IPS-20b (cell line): ENCODE measurements at regions not wholly inside any gene's neighbourhood (a gene's known extent, or its start where the extent isn't known, plus 50 kb on each side); places are given as distances from the start of the nearest gene placed in this dataset.

Source experiments
- H3K27ac ChIP-seq: one replicate; pipeline ENCODE4 v1.5.1; 2013; ENCODE audit warnings: low read length
- H3K27me3 ChIP-seq: 2 replicates; pipeline ENCODE4 v1.6.1; 2013; ENCODE audit warnings: mild to moderate bottlenecking, low read length, inconsistent platforms; ENCODE audit not compliant: insufficient read depth
- H3K36me3 ChIP-seq: 2 replicates; pipeline ENCODE4 v1.6.1; 2013; ENCODE audit warnings: low read depth, mild to moderate bottlenecking, inconsistent platforms, low read length, moderate library complexity; ENCODE audit not compliant: insufficient read depth
- H3K4me1 ChIP-seq: 2 replicates; pipeline ENCODE4 v1.6.1; 2013; ENCODE audit warnings: mild to moderate bottlenecking, control low read depth, inconsistent platforms, low read length, moderate library complexity; ENCODE audit not compliant: insufficient read depth
- H3K4me3 ChIP-seq: 2 replicates; pipeline ENCODE4 v1.5.1; 2013; ENCODE audit warnings: mild to moderate bottlenecking, low read length, inconsistent platforms
- H3K9ac ChIP-seq: 2 replicates; pipeline ENCODE4 v1.6.1; 2013; ENCODE audit warnings: low read depth, mild to moderate bottlenecking, inconsistent platforms, low read length, moderate library complexity
- H3K9me3 ChIP-seq: 2 replicates; pipeline ENCODE4 v1.6.1; 2013; ENCODE audit warnings: mild to moderate bottlenecking, low read depth, low read length, inconsistent platforms; ENCODE audit not compliant: insufficient read depth

- Histone ChIP-seq H3K4me1 (no peaks in the 10 kb centered on the region; the same call in 1 of the 2 replicates), H3K36me3 (no peaks in the 10 kb centered on the region), H3K9me3 (no peaks in the 10 kb centered on the region)
These were observed 222.7 kb upstream of the NAALADL2 start for GRCh38 chr3:174636451-174636850.

GRCh38 chr3:174639406-174639805 is 219.7 kb upstream of the NAALADL2 start:
- Histone ChIP-seq H3K4me3 (no peak overlapping the region), H3K36me3 (no peaks in the 10 kb centered on the region), H3K27me3 (no peaks in the 10 kb centered on the region), H3K9ac (no peak overlapping the region), H3K9me3 (no peaks in the 10 kb centered on the region), H3K4me1 (peaks cover 6% of the 10 kb centered on the region; the same call in 1 of the 2 replicates), H3K27ac (no peak overlapping the region)

More at GRCh38 chr3:174636451-174636850, 222.7 kb upstream of the NAALADL2 start:
- Histone ChIP-seq H3K27me3 (no peaks in the 10 kb centered on the region), H3K4me3 (no peak overlapping the region), H3K27ac (no peak overlapping the region), H3K9ac (no peak overlapping the region)

GRCh38 chr3:174639970-174640369 is 219.2 kb upstream of the NAALADL2 start:
- Histone ChIP-seq H3K36me3 (no peaks in the 10 kb centered on the region), H3K9me3 (no peaks in the 10 kb centered on the region), H3K4me1 (peaks cover 7% of the 10 kb centered on the region; the same call in 1 of the 2 replicates), H3K27ac (no peak overlapping the region), H3K4me3 (no peak overlapping the region), H3K27me3 (no peaks in the 10 kb centered on the region), H3K9ac (no peak overlapping the region)

GRCh38 chr3:174640932-174641331 is 218.2 kb upstream of the NAALADL2 start:
- no peak overlapping the region for H3K4me3 ChIP-seq
- H3K27ac ChIP-seq: no peak overlapping the region
- no peaks in the 10 kb centered on the region for H3K36me3 ChIP-seq
- H3K9ac ChIP-seq: no peak overlapping the region
- H3K9me3 ChIP-seq: no peaks in the 10 kb centered on the region
- peaks cover 7% of the 10 kb centered on the region; the same call in 1 of the 2 replicates for H3K4me1 ChIP-seq
- H3K27me3 ChIP-seq: no peaks in the 10 kb centered on the region

- peaks cover 7% of the 10 kb centered on the region; the same call in 1 of the 2 replicates for H3K4me1 ChIP-seq
- H3K27ac ChIP-seq: no peak overlapping the region
- no peaks in the 10 kb centered on the region for H3K36me3 ChIP-seq
- H3K27me3 ChIP-seq: no peaks in the 10 kb centered on the region
- no peak overlapping the region for H3K4me3 ChIP-seq
- no peaks in the 10 kb centered on the region for H3K9me3 ChIP-seq
- no peak overlapping the region for H3K9ac ChIP-seq
These were observed 214.8 kb upstream of the NAALADL2 start for GRCh38 chr3:174644287-174644686.

GRCh38 chr3:174651951-174652350 is 207.2 kb upstream of the NAALADL2 start:
- Histone ChIP-seq H3K4me3 (no peak overlapping the region), H3K9me3 (no peaks in the 10 kb centered on the region; the same call in 1 of the 2 replicates), H3K27ac (no peak overlapping the region), H3K4me1 (no peaks in the 10 kb centered on the region), H3K9ac (no peak overlapping the region), H3K36me3 (no peaks in the 10 kb centered on the region), H3K27me3 (no peaks in the 10 kb centered on the region)

GRCh38 chr3:174659511-174659910 is 199.6 kb upstream of the NAALADL2 start:
- Histone ChIP-seq H3K4me1 (no peaks in the 10 kb centered on the region), H3K4me3 (no peak overlapping the region), H3K27ac (no peak overlapping the region), H3K9ac (no peak overlapping the region), H3K36me3 (no peaks in the 10 kb centered on the region), H3K27me3 (no peaks in the 10 kb centered on the region), H3K9me3 (no peaks in the 10 kb centered on the region)

GRCh38 chr3:174662653-174663052 is 196.5 kb upstream of the NAALADL2 start:
- H3K9ac ChIP-seq: no peak overlapping the region
- H3K9me3 ChIP-seq: no peaks in the 10 kb centered on the region
- H3K27me3 ChIP-seq: no peaks in the 10 kb centered on the region
- no peak overlapping the region for H3K4me3 ChIP-seq
- no peak overlapping the region for H3K27ac ChIP-seq
- no peaks in the 10 kb centered on the region for H3K36me3 ChIP-seq
- no peaks in the 10 kb centered on the region for H3K4me1 ChIP-seq

GRCh38 chr3:174667386-174667785 is 191.7 kb upstream of the NAALADL2 start:
- H3K27ac ChIP-seq: no peak overlapping the region
- H3K27me3 ChIP-seq: no peaks in the 10 kb centered on the region
- H3K9me3 ChIP-seq: no peaks in the 10 kb centered on the region
- no peak overlapping the region for H3K9ac ChIP-seq
- no peaks in the 10 kb centered on the region for H3K36me3 ChIP-seq
- H3K4me3 ChIP-seq: no peak overlapping the region
- H3K4me1 ChIP-seq: no peaks in the 10 kb centered on the region

- Histone ChIP-seq H3K27ac (no peak overlapping the region), H3K36me3 (no peaks in the 10 kb centered on the region), H3K27me3 (no peaks in the 10 kb centered on the region), H3K9ac (no peak overlapping the region), H3K9me3 (no peaks in the 10 kb centered on the region), H3K4me1 (no peaks in the 10 kb centered on the region; the same call in 1 of the 2 replicates), H3K4me3 (no peak overlapping the region)
These were observed 183.7 kb upstream of the NAALADL2 start for GRCh38 chr3:174675406-174675805.

GRCh38 chr3:174681784-174682183 is 177.3 kb upstream of the NAALADL2 start:
- Histone ChIP-seq H3K36me3 (no peaks in the 10 kb centered on the region), H3K4me1 (no peaks in the 10 kb centered on the region; the same call in 1 of the 2 replicates), H3K27ac (no peak overlapping the region), H3K27me3 (no peaks in the 10 kb centered on the region), H3K4me3 (no peak overlapping the region), H3K9ac (no peak overlapping the region), H3K9me3 (no peaks in the 10 kb centered on the region; the same call in 1 of the 2 replicates)

- Histone ChIP-seq H3K36me3 (no peaks in the 10 kb centered on the region), H3K9ac (no peak overlapping the region), H3K9me3 (no peaks in the 10 kb centered on the region; the same call in 1 of the 2 replicates), H3K27me3 (no peaks in the 10 kb centered on the region), H3K4me3 (no peak overlapping the region), H3K27ac (no peak overlapping the region), H3K4me1 (no peaks in the 10 kb centered on the region; the same call in 1 of the 2 replicates)
These were observed 173.3 kb upstream of the NAALADL2 start for GRCh38 chr3:174685796-174686195.
